HG03135 (cell line): ENCODE measurements at regions not wholly inside any gene's neighbourhood (a gene's known extent, or its start where the extent isn't known, plus 50 kb on each side); places are given as distances from the start of the nearest gene placed in this dataset.

Source experiments
- ATAC-seq: cut with Tn5 transposase; IDR thresholded peaks from one replicate; pipeline ENCODE4 v1.9.1; 2021; ENCODE audit warnings: mild to moderate bottlenecking, moderate library complexity; ENCODE audit not compliant: unreplicated experiment

DNA sequence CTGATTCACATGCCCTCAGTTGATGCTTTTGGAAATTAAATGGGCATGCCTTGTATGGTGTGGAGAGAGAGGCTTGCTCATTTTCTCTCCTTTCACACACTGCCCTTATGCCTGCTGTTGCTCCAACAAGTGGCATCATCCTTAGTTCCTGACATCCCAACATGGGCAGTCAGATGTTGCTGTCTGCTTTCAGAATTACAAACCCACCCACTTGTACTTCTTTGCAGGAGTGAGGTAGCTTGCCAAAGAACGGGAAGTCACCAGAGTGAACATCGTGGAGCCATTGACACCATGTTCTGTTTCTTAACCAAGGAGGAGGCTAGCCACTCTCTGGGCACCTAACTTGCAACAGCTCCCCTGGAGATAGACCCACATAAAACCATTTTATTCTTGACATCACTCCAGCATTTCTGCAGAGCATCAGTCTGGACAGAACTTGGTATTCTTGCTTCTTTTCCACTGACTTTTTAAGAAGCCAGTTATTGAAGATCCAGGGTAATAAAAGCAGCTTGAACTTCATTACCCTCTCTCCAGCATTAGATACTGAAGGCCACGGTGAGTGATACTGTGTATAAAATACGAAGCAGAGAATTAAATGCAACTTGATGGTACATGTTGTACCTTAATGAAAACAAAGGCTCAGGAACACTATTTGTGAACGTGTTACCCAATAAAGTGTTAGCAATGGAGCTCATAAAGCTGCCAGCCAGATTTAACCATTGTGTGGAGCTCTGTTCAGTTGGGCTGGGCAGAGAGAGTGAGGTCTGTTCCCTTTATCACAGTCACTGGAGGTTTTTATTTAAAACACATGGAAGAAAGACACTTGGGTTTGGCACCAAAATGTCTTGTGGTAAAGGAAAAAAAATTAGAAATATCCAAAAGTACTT is 195.8 kb upstream of the HABP2 start:
- ATAC-seq = no peak

DNA sequence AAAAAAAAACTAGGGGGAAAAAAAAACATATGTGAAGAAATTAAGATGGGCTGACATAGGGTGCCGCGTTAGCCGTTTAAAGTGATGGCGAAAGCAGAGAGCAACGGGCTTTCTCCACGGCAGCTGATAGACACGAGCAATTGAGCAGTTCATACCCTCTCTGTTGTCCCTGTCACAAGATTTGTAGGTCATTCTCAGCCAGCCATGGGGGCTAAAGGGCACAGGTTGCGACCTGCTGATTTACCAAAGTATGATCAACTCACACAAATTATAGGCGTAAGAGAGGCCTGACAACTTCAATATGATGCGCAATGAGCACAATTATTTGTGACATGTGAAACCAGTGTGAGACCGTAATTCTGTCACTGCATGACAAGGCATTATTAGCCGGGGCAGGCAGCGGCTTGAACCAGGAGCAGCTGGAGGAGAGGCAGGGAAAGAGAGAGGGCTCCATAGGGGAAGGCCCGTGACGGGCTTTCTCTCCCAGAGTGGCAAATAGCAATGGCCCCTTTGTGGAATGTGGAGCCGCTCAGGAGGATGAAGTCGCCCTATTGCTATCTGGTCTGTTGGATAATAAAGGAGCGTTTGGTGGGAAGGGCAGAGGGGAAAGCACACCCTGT is 195.1 kb upstream of the HABP2 start:
- ATAC-seq = no peak

DNA sequence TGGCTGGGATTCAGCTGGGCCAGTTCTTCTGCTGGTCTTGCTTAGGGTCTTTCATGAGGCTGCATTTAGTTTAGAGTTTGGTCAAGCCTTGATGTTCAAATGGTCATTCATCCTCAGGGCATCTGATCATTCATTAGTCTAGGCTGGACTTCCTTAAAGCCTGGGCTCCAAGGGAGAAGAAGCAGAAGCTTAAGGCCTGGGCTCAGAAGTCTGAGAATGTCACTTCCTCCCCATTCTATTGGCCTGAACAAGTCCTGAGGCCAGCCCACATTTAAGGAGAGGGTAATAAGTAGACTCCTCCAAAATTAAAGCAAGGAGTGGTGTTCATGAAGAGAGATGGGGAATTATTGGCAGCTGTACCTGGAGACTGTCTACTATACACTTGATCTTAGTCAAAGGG is 193.2 kb upstream of the HABP2 start:
- ATAC-seq = no peak

DNA sequence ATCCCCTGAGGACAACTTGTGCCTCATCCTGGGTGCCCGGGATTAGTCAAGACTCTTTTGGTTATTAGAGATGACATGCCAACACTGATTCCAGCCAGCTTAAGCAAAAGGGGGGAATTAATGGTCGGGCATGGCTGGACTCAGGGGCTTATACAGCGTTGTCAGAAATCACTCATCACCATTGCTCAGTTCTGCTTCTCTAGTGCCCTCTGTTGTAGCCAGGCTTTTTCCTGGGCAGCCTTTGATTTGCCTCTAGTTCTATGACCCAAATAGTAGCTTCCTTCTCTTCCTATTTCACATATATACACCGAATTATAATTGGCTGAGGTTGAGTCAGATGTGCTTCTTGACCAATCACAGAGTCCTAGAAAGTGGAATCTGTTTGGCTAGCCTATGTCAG is 192.0 kb upstream of the HABP2 start:
- ATAC-seq = no peak

DNA sequence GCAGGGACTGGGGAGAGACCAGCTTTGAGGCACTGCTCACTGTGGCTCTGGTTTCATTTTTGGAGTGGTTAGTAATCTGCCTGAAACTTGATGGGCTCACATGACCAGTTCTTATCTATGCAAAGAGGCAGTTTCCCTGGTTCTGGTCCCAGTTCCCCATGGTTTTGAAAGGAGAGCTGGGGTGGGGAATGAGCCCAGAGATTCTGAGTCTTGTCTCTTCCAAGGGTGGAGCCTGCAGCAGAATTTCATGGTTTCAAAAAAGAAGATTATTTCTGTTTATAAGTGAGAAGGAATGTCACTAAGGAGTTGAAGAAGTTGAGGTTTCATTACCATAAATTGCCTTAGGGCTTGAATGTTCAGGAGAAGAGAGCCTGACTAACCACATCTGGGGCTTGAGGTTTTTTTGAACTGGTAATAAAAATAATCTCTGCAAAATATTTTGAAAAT is 190.2 kb upstream of the HABP2 start:
- ATAC-seq = no peak

DNA sequence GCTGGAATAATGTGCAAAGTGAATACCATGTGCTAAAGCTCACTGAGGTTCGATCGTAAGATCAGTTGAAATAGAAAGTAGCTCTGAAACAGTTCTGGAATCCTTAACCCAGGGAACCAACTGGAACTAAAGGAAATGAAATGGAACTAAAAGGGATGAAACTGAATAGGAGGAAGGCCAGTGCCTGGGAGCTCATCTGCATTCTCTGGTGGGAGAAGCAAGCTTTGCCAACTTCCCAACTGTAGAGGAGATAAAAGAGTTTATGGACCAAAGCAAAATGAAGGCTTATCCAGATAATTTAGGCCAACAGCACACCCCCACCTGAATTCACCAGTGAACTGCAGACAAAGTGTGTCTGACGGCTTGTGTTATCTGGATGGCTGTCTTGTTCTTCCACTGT is 188.6 kb upstream of the HABP2 start:
- ATAC-seq = no peak

DNA sequence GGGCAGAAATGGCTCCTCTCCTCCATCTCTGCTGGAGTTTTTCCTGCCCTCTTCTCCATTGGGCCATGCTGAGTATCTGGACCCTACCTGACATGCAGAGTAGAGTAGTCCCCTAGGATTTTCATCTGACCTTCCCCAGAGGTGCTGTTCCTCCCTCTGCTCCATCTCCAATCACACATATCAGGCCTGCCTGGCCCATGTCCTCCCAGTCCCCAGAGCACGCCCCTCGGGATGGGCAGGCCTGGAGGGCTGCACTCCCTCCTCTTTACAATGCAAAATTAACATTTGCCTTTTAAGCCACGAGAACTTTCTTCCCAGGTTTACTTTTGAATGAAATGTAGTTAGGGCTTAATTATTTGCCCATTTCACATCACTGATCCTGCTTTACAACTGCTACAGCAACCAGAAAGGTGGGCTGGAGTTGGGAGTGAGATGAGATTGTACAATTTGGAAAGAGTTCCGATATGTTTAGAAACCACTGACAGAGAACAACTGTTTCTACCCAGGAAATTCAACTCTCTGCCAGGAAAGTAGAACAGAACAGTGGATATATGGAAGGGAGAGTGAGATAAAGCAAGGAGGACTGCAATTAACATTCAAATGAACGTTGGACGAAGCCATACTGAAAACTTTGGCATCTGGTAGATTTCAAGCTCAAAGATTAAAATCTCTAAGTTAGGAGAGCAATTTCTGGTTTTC is 184.0 kb upstream of the HABP2 start:
- no peak for ATAC-seq

DNA sequence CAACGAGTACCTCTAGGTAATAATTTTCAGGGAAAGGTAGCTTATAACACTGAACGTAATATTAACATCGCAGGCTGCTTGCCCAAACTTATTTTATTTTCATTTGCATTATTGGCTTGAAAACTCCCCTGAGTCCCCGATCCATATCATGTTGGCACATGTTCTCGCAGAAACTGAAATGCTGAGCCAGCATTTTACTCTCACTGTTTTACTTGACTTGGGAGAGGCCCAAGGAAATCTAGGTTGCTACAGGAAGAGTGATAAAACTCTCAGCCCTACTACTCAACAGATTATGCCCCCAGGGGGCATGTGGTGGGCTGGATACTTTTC is 183.5 kb upstream of the HABP2 start:
- ATAC-seq = no peak

DNA sequence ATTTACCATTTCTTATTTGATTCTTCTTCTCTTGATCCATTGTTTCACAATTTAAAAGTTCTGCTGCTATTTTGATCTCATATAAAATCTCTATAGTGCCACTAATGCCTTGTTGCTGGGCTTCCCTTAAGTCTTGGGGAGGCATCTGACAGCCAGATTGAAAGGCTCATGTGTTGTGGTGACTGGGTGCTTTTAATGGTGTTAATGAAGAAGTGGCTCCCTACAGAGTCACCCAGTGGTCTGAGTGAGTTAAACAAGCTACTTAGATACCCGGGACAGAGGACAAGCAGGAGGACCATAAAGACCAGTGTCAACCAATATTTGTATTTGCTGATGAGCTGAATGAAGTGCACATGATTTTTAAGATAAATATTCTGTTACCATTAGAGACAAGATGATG is 176.4 kb upstream of the HABP2 start:
- no peak for ATAC-seq

DNA sequence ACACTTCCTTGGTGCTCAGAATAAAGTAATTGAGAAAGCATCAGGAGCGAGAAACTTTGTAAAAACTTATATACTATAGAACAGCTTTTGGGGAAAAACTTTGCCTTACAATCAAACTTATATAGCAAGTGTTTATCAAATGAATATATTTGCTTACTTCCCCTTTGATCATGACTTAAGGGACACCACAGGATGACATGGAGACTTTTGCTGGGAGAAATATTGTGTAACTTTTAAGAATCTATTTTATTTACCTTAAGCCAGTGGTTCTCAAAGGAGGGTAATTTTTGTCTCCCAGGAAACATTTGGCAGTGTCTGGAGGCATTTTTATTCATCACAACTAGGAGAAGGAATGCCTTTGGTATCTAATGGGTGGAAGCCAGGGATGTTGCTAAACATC is 173.8 kb upstream of the HABP2 start:
- ATAC-seq = no peak

DNA sequence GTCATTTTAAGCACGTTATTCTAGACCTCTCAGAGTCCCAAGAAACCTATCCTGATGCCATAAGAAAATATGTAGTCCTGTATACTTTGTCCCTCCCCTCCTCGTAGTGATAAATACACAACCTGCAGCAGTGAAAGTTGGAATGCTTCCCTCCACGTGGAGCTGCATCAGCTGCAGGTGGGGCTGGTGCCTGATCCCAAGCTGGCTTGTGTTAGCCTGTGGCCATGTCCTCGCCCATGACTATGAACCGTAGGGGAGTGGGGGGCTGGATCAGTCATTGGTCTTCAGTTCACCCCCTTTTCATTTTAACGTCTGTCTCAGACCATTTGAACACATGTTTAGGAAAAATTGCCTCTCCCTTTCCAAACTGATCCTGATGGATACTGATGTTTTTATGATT is 171.4 kb upstream of the HABP2 start:
- ATAC-seq = no peak

DNA sequence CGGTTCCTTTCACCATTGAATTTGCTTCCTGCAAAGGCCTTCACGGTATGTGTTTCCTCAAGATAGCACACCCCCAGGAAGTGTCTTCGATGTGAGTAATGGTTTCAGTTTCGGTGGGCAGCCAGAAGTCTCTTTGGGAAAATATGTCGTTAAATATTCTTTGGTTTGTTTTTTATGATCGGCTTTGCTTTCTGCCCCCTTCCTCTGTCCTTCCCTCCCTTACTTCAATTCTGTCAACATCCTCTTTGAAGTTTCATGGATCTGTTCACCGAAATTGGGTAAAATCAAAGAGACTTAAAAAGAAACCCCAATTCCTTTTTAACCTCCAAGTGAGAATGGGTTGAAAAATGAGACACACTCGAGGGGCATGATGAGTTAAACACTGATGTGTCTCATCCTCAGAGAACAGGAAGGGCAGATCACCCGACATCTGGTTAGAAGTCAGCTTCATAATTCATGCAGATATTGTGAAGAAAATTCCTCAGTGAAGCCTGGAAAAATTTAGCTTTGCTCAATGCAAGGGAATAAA is 170.8 kb upstream of the HABP2 start:
- no peak for ATAC-seq

DNA sequence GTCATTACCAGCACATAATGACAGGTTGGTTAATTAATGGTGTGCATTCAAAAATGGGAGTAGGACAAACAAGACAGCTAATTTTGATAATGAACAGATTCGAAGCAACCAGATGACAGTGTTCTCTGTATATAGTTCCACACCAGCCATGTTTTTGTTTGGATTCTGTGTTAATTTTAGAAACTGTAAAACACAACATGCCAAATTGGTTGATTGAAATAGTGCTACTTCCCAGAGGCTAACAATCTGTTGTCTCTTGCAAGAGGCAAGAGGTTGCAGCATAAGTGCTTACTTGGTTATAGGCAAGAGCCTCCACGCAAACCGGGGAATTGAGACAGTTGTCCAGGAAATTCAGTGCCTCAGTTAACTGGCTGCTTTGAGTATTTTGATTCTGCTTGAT is 170.2 kb upstream of the HABP2 start:
- no peak for ATAC-seq

DNA sequence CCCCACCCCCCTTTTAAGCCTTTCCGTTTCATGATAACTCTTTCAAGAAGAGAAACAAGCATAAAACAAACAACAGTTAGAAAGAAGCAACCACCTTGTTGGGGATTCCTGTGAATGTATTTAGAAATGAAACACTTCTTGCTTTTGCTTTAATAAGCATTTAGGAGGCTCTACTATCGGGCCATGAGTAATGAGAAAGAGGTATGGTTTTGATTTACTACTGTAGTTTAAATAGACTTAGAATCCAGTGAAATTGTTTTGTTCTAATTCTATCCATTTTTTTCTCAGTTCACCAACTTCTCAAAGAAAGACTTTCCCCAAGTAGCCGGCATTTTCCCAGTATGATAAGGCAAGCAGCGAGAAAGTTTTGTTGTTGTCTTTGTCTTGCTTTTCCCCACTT is 168.7 kb upstream of the HABP2 start:
- ATAC-seq = no peak

DNA sequence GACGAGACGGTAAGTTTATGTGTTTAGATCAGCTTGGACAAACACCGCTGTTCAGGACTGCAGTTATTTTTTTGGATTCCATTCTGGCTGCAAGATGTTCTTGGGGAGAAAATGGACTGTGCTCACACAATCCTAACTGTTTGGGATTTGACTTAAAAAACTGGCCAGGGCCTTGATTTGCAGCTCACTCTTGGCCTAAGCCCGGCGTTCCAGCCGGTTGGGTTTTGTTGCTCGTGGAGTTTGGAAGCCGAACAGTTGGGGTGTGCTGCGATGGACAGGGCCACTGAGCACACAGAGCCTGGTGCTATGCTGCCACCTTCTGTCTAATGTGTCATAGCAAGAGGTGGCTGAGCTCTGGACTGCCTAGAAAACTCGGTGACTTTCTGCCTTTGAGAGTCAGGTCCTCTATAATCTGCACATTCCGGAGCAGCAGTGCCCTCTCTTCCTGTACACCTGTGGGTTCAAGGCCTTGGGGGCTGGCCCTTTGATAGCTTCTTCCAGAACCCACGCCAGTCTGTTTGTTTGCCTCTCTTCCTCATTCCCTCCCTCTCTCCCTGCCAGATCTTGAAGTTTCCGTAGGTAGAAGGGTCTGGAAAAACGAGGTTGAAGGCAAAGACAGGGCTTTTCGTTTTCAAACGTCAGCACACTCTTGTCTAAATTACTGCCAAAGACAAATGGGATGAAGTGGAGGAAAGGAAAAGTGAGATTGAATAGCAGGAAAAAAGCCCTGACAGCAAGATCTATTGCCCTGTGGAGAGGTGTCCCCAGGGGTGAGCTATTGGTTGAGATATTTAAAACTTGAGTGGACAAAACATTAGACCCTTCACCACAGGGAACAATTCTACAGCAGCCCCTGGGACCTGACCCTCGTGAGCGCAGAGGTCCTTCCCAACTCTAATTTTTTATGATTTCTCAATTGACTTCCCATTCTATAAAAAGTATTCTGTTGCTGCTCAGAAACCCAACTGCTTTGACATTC is 167.5 kb upstream of the HABP2 start:
- peak; percentile 88 for ATAC-seq

DNA sequence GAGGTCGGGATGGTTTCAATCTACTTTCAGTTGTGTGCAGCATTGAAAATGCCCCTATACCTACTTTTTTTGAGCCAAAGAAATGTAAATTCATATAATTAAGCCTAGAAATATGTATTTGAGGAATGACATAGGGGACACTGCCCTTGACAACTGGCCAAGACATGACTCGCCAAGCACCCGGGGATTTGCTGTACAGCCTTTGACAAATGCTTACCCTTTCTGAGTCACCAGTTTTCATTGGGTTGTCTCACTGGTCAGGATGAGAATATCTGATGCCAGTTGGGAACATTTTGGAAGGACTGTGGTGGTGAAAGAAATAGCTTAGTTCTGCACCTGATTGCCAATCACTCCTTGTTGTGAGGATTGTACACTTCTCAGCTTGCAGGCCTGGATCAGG is 166.8 kb upstream of the HABP2 start:
- ATAC-seq = no peak

DNA sequence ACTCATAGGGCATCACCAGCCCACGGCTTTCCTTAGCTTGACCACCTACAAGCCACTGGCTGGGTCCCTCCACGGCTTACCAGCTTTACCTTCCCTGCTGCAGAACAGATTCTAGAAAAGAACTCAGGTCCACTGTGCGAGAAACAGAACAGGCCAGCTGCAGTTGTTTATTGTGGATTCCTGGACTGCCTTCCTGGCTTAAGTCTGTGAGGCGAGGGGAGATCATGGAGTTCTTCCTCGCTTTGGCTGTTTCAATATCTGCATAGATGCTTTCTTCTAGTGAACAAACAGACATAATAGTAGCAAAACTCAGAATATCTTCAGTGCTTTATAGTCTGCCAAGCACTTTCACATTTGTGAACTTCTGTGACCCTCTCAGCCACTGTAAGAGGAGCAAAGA is 162.9 kb upstream of the HABP2 start:
- ATAC-seq = no peak

DNA sequence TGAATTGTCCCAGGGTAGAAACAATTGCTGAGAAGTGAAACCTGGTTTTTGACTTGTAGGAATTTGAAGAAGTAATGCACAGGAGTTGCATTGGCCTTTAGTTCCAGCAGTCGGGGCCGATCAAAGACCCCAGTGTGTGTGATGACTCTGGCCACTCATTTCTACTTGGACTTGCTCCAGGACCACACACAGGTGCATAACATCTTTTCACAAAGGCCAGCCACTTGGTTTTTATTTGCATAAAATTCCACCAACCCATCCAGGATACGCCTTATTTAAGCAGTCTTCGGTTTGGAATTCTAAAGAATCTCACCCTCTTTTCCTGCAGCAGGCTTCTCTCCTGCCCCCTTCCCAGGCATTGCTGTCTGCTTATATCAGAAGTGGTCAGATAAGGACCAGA is 162.0 kb upstream of the HABP2 start:
- ATAC-seq = no peak

DNA sequence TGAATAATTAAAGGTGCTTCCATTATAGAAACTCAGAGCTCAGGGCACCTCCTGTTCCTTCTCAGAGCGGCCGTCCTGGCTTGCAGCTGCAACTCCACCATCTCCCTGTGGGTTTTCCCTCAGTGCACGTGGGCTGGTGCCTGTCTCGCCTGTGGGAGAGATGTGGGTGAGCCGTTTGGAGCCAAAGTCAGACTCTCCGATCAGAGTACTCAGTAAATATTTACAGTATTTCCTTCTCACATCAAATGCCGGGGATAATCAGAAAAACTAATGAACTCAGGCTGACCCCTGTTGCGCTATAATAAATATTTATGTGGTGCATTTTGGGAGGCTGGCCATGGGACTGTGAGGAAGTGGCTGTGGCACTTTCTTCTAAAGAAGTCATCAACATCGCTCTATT is 155.8 kb upstream of the HABP2 start:
- no peak for ATAC-seq

DNA sequence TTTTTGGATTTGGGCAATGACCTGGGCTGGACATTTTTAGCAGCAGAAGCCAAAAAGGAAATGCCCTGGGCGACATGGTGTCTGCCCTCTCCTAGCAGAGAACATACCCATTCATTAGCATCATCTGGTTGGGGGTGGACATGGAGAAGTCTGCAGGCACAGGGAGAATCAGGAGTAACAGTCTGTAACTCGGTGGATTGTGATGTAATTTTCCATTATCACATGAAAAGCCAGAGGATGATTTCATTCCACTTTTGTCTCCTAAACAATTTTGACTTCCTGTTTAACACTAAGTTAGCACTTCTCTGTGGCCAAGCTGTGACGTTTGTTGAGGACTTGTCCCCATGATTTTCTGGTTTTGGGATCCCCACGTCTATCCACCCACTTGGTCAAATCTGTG is 153.8 kb upstream of the HABP2 start:
- no peak for ATAC-seq

DNA sequence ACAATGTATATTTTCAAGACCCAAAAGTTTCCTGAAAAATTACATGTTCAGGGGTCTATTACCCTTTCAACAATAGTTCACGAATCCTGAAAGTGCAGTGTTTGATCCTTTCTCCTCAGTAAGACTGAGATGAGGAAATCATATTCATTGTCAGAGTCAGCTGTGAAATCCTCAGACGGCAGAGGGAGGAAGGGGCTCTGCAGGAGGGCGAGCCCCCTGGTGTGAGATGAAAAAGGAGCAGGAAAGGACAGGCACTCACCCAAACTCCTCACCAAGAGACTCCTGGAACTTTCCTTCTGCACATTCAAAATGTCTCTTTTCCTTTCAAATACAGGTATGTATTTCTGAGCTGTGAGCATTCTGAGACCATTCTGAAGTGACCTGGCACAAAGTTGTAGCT is 150.3 kb upstream of the HABP2 start:
- ATAC-seq = no peak
